ENCODE measurements at regions not wholly inside any gene's neighbourhood (a gene's known extent, or its start where the extent isn't known, plus 50 kb on each side); places are given as distances from the start of the nearest gene placed in this dataset.

DNA sequence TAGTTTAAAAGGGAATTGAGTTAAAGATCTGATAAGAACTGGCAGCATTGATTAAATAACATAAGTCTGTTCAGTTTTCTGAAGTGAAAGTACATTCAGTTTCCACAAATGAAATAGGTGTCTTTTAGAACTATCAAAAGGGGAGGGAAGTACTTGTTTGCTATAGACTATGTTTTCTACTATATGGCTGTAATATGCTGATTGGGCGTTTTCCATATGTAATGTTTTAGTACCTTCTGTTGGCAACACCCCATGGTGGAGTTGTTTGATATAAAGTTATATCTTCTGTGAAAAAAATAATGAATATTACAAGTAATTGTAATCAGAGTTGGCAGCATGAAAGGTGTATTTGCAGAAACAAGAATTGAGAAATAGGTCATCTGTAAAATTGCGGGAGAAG, 237.6 kb downstream of the JRKL start:
- no peak overlapping the region for H2AFZ ChIP-seq (ENCODE audit: insufficient read depth, low read depth, low read length, poor library complexity, severe bottlenecking)
- H3K4me1 Mint-ChIP-seq = no peaks in the 10 kb centered on the region
- no peaks in the 10 kb centered on the region for H3K27me3 ChIP-seq (replicated peaks in 1 of 4; ENCODE audit: control extremely low read depth in 1 of 4, control insufficient read depth in 3 of 4, insufficient read depth in 4 of 4, low read length in 3 of 4)
- H3K4me2 ChIP-seq (replicated peaks; ENCODE audit: low read depth, low read length, poor library complexity, severe bottlenecking) = no peak overlapping the region
- ChIA-PET POLR2A (no interaction called here), CTCF (no interaction called here)
- ATAC-seq (ENCODE audit: low read depth) (no peak), DNase-seq (no peak)
- intact Hi-C loops (cut with micrococcal nuclease) = no loop called here
- no peaks in the 10 kb centered on the region for H3K4me1 ChIP-seq (ENCODE audit: control insufficient read depth in 2 of 2, insufficient read depth in 2 of 2, low read length in 2 of 2)
- no peak overlapping the region for H3K4me3 Mint-ChIP-seq
- H3K9me3 Mint-ChIP-seq (ENCODE audit: insufficient read depth) = peaks cover 9% of the 10 kb centered on the region
- H3K27me3 Mint-ChIP-seq = no peaks in the 10 kb centered on the region
- H4K20me1 ChIP-seq (ENCODE audit: control insufficient read depth, insufficient read depth, low read length, poor library complexity, severe bottlenecking) = no peaks in the 10 kb centered on the region
- no CpG with 5 or more reads among the region's 2 CpGs for WGBS (ENCODE audit: insufficient coverage)
- H3K36me3 ChIP-seq (replicated peaks in 1 of 2; ENCODE audit: control extremely low read depth in 1 of 2, control insufficient read depth in 1 of 2, extremely low read depth in 1 of 2, insufficient read depth in 2 of 2, low read length in 1 of 2) = no peaks in the 10 kb centered on the region
- H3K4me3 ChIP-seq (ENCODE audit: control extremely low read depth in 1 of 5, extremely low read depth in 1 of 5, insufficient read depth in 1 of 5, low read depth in 2 of 5, low read length in 4 of 5) = no peak overlapping the region
- H3K9ac ChIP-seq (ENCODE audit: low read length) = no peak overlapping the region
- H3K9me3 ChIP-seq (ENCODE audit: control extremely low read depth in 1 of 3, control insufficient read depth in 2 of 3, insufficient read depth in 1 of 3, low read length in 2 of 3) = peaks cover 0 to 3% (median 2%) of the 10 kb centered on the region in 3 donors
- TF ChIP-seq, protein P1, sequence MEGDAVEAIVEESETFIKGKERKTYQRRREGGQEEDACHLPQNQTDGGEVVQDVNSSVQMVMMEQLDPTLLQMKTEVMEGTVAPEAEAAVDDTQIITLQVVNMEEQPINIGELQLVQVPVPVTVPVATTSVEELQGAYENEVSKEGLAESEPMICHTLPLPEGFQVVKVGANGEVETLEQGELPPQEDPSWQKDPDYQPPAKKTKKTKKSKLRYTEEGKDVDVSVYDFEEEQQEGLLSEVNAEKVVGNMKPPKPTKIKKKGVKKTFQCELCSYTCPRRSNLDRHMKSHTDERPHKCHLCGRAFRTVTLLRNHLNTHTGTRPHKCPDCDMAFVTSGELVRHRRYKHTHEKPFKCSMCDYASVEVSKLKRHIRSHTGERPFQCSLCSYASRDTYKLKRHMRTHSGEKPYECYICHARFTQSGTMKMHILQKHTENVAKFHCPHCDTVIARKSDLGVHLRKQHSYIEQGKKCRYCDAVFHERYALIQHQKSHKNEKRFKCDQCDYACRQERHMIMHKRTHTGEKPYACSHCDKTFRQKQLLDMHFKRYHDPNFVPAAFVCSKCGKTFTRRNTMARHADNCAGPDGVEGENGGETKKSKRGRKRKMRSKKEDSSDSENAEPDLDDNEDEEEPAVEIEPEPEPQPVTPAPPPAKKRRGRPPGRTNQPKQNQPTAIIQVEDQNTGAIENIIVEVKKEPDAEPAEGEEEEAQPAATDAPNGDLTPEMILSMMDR (IDR thresholded peaks at IDR 0.05) = no peak
- no peak for TF ChIP-seq EZH2 (IDR thresholded peaks at IDR 0.05; ENCODE audit: borderline replicate concordance, insufficient read depth, low read depth, low read length, poor library complexity, severe bottlenecking)
- no peak overlapping the region for H3K27ac ChIP-seq (ENCODE audit: low read length in 2 of 2)
- no peak overlapping the region for H3K27ac Mint-ChIP-seq
- no peaks in the 10 kb centered on the region for H3K79me2 ChIP-seq (ENCODE audit: control insufficient read depth, insufficient read depth, low read length)

- CTCF ChIA-PET = no interaction called here
- 97% methylated on average over 15 of the region's 15 CpGs for WGBS (ENCODE audit: insufficient coverage)
- H3K9me3 ChIP-seq (ENCODE audit: control extremely low read depth in 1 of 3, control insufficient read depth in 2 of 3, insufficient read depth in 1 of 3, low read length in 2 of 3) = peaks cover 0 to 8% (median 0%) of the 10 kb centered on the region in 3 donors
- H3K9ac ChIP-seq (ENCODE audit: low read length) = no peak overlapping the region
- peak; percentile 4 for DNase-seq
- H2AFZ ChIP-seq (ENCODE audit: insufficient read depth, low read depth, low read length, poor library complexity, severe bottlenecking) = no peak overlapping the region
- H3K36me3 ChIP-seq (replicated peaks in 1 of 2; ENCODE audit: control extremely low read depth in 1 of 2, control insufficient read depth in 1 of 2, extremely low read depth in 1 of 2, insufficient read depth in 2 of 2, low read length in 1 of 2) = no peaks in the 10 kb centered on the region
- H3K79me2 ChIP-seq (ENCODE audit: control insufficient read depth, insufficient read depth, low read length) = no peaks in the 10 kb centered on the region
- no peaks in the 10 kb centered on the region for H3K27me3 Mint-ChIP-seq
- no peaks in the 10 kb centered on the region for H3K4me1 ChIP-seq (ENCODE audit: control insufficient read depth in 2 of 2, insufficient read depth in 2 of 2, low read length in 2 of 2)
- no peak overlapping the region for H3K4me3 ChIP-seq (ENCODE audit: control extremely low read depth in 1 of 5, extremely low read depth in 1 of 5, insufficient read depth in 1 of 5, low read depth in 2 of 5, low read length in 4 of 5)
- H3K27ac ChIP-seq (ENCODE audit: low read length in 2 of 2) = no peak overlapping the region
- no peak for ATAC-seq (ENCODE audit: low read depth)
- intact Hi-C loops (cut with micrococcal nuclease) = no loop called here
- TF ChIP-seq, protein P1 (IDR thresholded peaks at IDR 0.05) = no peak
- no peak for TF ChIP-seq EZH2 (IDR thresholded peaks at IDR 0.05; ENCODE audit: borderline replicate concordance, insufficient read depth, low read depth, low read length, poor library complexity, severe bottlenecking)
- H4K20me1 ChIP-seq (ENCODE audit: control insufficient read depth, insufficient read depth, low read length, poor library complexity, severe bottlenecking) = no peaks in the 10 kb centered on the region
- POLR2A ChIA-PET = no interaction called here
- H3K4me1 Mint-ChIP-seq = no peaks in the 10 kb centered on the region
- no peak overlapping the region for H3K27ac Mint-ChIP-seq
- no peaks in the 10 kb centered on the region for H3K27me3 ChIP-seq (replicated peaks in 1 of 4; ENCODE audit: control extremely low read depth in 1 of 4, control insufficient read depth in 3 of 4, insufficient read depth in 4 of 4, low read length in 3 of 4)
- peaks cover 3% of the 10 kb centered on the region for H3K9me3 Mint-ChIP-seq (ENCODE audit: insufficient read depth)
- H3K4me3 Mint-ChIP-seq = no peak overlapping the region
- no peak overlapping the region for H3K4me2 ChIP-seq (replicated peaks; ENCODE audit: low read depth, low read length, poor library complexity, severe bottlenecking)
Observed at GRCh38 chr11:96635655-96636054, 245.8 kb downstream of the JRKL start.
